HG03575 (cell line): ENCODE measurements at regions not wholly inside any gene's neighbourhood (a gene's known extent, or its start where the extent isn't known, plus 50 kb on each side); places are given as distances from the start of the nearest gene placed in this dataset.
"Not testable (repeated sequence)": the region's sequence is repeated elsewhere in the genome, so short reads cannot be mapped to it uniquely, and the experiment has no call there.

Experiments used
- ATAC-seq: cut with Tn5 transposase; IDR thresholded peaks from one replicate; pipeline ENCODE4 v1.9.1; 2021; ENCODE audit not compliant: unreplicated experiment, insufficient number of reproducible peaks, low FRiP score; ENCODE audit errors: extremely low read depth

DNA sequence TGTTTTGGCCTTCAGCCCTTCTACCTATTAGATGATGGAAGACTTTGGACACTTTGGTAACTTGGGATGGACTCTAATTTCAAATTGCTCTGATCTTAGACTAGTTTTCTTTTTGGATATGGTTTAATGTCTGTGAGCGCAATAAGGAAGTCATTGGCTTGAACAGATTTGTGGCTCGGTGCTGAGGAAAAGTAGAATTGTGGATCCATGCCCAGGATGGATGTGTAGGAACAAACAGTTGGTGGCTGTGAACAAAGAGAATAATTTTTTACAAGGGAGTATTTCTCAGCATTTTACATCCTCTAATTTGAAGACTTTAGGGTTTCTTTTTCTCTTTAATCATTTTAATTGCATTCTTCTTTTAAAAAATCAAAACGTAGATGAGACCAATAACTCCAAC is 327.1 kb downstream of the GLUD2 start:
- ATAC-seq: no peak

DNA sequence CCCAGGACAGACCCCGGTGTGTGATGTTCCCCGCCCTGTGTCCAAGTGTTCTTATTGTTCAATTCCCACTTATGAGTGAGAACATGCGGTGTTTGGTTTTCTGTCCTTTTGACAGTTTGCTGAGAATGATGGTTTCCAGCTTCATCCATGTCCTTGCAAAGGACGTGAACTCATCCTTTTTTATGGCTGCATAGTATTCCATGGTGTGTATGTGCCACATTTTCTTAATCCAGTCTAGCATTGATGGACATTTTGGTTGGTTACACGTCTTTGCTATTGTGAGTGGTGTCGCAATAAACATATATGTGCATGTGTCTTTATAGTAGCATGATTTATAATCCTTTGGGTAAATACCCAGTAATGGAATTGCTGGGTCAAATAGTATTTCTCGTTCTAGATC is 334.5 kb downstream of the GLUD2 start:
- ATAC-seq: not testable (repeated sequence)

DNA sequence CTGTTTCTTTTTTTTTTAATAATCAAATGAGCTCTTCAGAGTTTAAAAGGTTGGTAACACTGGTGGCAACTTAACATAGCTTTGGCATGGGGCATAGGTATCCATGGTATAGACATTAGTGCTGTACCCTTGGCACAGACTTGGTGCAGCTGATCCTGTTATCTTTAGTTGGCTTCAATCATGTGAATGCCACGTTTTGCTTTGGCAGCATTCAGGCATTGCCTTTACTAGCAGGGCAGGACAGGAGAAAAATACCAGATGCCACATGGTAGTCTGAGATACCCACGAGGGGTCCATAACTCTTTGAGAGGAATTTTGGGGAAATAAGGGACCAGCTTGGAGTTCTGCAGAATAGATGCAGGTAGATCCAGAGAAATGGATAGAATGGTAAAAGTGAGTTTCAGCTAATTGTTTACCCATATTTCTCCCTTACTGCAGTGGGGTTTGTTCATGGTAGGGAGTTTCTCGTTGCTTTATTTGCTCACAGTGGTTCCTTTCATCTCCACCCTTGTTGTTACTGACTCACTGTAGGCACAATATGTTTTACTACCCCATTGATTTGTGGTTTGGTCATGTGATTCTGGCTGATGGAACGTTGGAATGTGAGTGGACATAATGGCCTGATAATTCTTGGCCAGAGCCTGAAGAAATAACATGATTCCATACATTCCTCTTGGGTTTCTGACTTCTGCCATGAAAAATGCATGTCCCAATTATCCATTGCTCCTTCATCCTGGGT is 342.7 kb downstream of the GLUD2 start:
- ATAC-seq: no peak

DNA sequence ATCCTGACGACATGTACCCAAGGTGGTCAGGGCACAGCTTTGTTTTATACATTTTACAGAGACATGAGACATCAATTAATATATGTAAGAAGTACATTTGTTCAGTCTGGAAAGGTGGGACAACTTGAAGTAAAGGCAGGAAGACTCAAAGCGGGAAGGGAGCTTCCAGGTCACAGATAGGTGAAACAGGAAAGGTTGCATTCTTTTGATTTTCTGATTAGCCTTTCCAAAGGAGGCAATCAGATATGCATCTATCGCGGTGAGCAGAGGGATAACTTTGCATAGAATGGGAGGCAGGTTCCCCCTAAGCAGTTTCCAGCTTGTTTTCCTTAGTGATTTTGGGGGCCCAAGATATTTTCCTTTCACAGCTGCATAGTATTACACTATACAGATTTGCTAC is 358.4 kb downstream of the GLUD2 start:
- no peak for ATAC-seq

DNA sequence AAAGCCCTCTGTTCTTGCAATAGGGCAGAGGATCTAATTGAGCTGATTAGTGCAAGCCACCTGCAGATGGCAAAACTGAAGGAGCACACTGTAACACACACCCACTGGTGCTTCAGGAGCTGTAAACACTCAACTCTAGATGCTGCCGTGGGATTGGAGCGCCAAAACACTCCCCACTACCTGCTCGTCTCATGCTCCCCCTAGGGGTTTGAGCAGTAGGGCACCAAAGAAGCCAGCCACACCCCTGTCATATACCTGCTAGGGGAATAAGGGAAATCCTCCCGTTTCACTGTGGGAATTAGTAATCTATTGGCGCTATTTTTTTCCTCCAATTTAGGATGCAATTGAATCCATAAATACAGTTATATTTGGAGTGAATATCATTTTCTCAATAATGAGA is 360.2 kb downstream of the GLUD2 start:
- ATAC-seq: no peak

DNA sequence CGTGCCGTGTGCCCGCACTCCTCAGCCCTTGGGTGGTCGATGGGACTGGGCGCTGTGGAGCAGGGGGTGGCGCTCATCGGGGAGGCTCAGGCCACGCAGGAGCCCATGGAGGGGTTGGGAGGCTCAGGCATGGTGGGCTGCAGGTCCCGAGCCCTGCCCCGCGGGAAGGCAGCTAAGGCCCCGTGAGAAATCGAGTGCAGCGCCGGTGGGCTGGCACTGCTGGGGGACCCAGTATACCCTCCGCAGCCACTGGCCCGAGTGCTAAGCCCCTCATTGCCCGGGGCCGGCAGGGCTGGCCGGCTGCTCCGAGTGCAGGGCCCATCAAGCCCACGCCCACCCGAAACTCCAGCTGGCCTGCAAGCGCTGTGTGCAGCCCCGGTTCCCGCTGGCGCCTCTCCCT is 384.1 kb downstream of the GLUD2 start:
- ATAC-seq: not testable (repeated sequence)

DNA sequence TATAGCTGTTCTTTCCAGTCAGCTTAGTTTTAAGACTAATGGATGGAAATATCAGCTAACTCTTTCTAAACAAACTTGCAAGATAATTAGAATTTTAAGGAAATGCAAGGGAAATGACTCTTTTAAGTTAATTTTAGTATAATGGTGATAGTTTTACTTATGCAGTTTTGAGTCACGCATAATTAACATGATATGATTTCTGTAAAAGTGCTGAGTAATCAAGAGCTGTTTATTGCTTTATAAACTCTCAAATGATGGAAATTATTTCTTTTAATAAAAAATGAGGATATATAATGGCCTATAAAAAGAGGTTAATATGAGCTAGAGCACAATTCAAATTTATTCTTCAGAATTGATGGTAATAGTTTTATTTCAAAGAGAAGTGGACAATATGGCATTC is 385.9 kb downstream of the GLUD2 start:
- no peak for ATAC-seq

DNA sequence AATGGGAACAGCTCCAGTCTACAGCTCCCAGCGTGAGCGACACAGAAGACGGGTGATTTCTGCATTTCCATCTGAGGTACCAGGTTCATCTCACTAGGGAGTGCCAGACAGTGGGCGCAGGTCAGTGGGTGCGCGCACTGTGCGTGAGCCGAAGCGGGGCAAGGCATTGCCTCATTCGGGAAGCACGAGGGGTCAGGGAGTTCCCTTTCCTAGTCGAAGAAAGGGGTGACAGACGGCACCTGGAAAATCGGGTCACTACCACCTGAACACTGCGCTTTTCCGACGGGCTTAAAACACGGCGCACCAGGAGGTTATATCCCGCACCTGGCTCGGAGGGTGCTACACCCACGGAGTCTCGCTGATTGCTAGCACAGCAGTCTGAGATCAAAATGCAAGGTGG is 390.3 kb downstream of the GLUD2 start:
- ATAC-seq: not testable (repeated sequence)

DNA sequence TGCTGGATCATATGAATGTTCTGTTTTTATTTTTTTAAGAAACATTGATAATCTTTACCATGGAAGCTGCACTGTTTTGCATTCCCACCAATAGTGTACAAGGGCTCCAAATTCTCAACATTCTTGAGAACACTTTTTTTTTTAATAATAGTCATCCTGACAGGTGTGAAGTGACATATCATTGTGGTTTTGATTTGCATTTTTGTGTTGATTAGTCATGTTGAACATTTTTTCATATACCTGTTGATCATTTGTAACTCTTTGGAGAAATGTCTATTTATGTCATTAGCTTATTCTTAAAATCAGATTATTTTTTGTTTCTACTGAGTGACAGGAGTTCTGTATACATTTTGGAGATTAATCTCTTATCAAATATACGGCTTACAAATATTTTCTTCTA is 408.5 kb downstream of the GLUD2 start:
- ATAC-seq: no peak

DNA sequence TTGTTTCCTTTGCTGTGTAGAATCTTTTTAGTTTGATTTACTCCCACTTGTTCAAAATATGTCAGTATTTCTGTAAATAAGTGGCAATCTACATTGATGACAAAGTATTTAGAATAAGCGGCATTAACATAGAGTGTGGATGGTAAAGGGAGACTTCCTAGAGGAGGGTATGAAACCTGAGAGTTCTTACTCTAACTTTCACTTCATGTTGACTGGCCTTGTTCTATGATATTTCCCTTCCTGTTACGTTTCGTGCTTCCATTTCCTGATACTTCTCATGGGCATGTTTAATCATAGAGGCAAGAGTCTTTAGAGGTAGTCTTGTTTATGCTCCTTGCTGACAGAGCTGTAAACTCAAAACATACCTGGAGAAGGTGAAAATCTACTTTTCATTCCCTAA is 408.9 kb downstream of the GLUD2 start:
- ATAC-seq: peak; percentile 83

DNA sequence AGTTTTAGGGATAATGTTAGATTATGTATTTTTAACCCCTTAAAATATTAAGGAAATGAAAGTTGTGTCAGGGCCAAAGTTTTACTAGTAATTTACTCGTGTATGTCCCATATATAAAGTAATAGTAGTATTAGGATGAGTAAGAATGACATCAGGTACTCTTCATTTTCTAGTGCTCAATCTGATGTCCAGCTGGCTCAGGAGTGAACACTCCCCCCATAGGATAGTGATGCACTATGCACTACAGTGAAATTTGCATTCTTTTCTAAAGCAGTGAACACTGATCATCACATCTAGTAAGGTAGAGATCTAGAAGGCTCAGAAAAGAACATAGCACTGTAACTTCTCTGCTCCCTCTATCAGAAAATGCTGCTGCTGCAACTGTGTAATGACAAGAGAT is 409.7 kb downstream of the GLUD2 start:
- ATAC-seq: no peak

DNA sequence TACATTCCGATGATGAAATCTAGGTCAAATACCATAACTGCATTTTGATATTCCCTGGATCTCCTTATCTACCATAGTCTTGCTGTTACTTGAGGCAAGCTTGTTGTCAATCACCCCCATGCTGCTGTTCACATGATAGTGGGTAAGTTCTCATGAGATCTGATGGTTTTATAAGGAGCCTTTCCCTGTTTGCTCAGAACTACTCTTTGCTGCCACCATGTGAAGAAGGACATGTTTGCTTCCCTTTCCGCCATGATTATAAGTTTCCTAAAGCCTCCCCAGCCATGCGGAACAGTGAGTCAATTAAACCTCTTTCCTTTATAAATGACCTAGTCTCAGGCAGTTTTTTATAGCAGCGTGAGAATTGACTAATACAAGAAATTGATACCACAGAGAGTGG is 432.0 kb downstream of the GLUD2 start:
- no peak for ATAC-seq

DNA sequence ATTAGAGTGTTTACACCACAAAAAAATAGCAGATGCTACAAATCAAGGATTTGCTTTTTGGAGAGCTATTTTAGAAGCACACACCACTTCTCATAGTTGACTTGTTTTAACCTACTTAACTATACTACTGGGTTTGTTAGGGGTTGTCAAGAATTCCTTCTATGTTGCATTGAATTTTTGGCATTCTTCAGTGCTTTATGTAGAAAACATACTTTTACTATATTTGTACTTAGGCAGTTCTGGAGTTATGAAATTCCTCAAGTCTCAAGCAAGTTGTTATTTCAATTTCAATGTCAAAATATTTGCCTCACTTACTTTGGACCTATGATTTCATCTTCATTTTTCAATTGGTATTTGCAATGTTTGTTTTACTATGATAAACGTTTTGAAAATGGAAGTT is 449.6 kb downstream of the GLUD2 start:
- ATAC-seq: no peak

DNA sequence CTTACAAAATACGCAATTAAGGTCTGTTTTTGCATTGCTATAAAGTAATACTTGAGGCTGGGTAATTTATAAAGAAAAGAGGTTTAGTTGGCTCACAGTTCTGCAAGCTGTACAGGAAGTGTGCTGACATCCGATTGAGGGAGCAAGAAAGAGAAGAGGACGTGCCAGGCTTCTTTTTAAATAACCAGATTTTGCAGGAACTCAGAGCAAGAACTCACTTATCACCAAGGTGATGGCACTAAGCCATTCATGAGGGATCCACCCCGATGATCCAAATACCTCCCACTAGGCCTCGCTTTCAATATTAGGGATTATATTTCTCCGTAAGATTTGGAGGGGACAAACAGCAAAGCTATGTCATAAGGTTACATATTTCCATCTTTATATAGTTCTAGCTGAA is 456.7 kb downstream of the GLUD2 start:
- ATAC-seq: no peak

DNA sequence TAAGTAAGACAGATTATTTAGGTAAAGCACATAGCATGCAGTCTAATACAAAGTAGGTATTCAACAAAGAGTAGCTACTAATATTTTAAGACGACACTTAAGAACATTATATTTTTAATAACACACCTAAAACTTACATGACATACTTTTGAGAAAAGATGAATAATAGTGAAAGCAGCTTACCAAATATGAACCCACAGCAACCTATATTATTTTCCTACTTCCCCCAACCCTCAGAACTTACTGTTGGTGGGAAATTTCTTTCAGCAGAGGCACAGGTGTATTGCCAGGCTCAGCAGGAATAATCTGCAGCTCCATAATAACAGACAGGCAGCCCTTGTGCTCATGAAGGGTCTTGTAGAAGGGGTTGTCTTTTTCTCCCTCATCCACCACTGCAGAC is 498.9 kb downstream of the GLUD2 start:
- no peak for ATAC-seq

DNA sequence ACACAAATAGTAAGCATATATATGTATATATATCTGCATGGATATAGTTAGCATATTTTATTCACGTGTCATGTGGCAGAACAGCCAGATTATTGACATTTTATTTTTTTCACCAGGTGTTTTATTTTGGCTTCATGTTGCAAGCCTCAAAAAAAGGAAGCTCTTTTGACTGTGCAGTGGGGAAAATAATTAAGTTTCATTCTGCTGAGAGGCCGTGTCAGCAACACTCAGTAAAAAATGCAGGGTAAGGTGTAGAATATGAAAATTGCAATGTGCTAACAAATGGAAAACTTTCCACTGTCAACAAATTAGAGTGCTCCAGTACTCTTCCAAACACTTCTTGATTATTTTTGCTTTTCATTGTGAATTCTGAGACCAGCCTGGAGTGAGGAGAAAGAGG is 511.5 kb downstream of the GLUD2 start:
- ATAC-seq: no peak

DNA sequence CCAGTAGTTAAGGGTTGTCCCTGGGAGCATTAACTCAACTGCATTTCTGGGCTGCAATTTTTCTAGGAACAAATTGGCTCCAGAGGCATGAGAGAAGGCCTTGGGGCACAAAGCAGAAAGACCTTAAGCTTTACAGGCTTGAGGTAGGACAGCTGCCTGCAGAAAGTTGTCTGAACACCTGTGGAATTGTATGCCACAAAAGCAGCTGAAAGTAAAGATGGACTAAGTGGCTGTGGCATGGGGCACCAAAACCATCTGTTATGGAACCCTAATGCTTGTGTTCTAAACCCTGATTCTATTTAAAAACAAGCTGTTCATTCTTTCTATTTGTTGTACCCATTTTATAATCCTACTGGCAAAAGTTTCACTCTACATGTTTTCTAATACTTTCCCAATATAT is 515.2 kb downstream of the GLUD2 start:
- no peak for ATAC-seq

DNA sequence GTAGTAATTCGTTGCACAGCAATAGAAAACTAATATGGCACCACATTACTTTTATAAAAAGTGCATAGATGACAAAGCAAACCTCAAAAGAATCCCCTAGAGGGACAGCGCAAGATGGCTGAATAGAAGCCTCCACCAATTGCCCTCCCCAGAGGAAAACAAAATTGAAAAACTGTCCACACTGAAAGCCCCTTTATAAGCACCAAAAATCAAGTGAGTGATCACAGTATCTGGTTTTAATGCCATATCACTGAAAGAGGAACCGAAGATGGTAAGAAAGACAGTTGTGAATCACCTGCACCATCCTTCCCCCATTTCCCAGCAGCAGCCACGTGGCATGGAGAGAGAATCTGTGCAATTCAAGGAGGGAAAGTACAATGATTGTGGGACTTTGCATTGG is 522.2 kb downstream of the GLUD2 start:
- peak; percentile 63 for ATAC-seq

DNA sequence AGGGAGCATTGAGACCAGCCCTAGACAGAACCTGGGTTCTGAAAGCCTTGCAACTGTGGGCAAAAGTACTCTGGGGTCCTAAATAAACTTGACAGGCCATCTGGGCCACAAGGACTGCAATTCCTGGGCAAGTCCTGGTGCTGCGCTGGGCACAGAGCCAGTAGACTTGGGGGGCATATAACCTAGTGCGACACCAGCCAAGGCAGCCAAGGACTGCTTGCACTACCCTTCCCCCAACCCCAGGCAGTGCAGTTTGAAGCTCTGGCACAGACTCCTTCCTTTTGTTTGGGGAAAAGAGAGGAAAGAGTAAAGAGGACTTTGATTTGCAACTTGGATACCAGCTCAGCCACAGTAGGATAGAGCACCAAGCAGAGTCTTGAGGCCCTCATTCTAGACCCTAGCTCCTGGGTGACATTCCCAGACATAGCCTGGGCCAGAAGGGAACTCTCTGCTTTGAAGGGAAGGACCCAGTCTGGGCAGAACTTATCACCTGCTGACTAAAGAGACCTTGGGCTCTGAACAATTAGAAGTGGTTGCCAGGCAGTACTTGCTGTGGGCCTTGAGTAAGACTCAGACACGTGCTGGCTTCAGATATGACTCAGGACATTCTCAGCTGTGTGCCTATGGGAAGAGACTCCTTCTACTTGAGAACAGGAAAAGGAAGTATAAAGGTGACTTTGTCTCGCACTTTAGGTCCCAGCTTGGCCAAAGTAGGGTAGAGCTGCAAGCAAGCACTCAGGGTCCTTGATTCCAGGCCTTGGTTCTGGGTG is 522.8 kb downstream of the GLUD2 start:
- peak; percentile 50 for ATAC-seq

DNA sequence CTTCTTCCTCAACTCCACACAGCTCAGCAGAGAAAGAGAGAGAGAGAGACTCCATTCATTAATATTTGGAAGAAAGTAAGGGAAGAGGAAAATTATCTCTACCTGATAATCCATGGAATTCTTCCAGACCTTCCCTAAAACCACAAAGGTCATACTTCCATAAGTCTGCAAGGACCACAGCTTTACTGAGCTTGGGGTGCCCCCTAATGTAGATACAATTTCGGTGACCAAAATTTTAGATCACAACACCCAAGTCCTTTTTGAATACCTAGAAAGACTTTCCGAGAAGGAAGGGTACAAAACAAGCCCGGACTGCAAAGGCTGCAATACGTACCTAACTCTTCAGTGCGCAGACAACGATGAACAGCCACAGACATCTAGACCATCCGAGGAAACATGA is 523.9 kb downstream of the GLUD2 start:
- ATAC-seq: no peak

DNA sequence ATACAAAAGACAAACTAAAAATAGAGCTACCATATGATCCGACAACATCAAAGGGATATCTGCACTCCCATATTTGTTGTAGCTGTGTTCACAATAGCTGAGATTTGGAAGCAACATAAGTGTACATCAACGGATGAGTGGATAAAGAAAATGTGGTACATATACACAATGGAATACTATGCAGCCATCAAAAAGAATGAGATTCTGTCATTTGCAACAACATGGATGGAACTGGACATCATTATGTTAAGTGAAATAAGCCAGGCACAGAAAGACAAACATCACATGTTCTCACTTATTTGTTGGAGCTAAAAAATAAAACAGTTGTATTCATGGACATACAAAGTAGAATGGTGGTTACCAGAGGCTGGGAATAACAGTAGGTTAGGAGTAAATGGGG is 527.0 kb downstream of the GLUD2 start:
- not testable (repeated sequence) for ATAC-seq
